Tibial nerve (tissue), 4 donors: ENCODE measurements at regions not wholly inside any gene's neighbourhood (a gene's known extent, or its start where the extent isn't known, plus 50 kb on each side); places are given as distances from the start of the nearest gene placed in this dataset.

Experiments
- DNase-seq, 2 donors: peaks; one replicate each; pipeline ENCODE4 v3.0.0-alpha.2; 2019; ENCODE audit warnings: low spot score in 2 of 2
- H3K27ac ChIP-seq, 4 donors: fragments of 200-600 bp; sonication (generic) in 3 of 4; one replicate each; pipeline ENCODE4 v1.5.1; 2017 to 2019; ENCODE audit warnings: mild to moderate bottlenecking in 1 of 4
- H3K27me3 ChIP-seq, 2 donors: fragments of 200-600 bp; sonication (generic) in 1 of 2; one replicate each; pipeline versions ENCODE4 v1.5.1 to v1.6.0; 2017 to 2019
- H3K36me3 ChIP-seq, 3 donors: fragments of 200-600 bp; sonication (generic); one replicate each; pipeline ENCODE4 v1.5.1; 2018 to 2019
- H3K4me1 ChIP-seq, 4 donors: fragments of 200-600 bp; sonication (generic) in 3 of 4; one replicate each; pipeline ENCODE4 v1.5.1; 2017 to 2019
- H3K4me3 ChIP-seq, 4 donors: fragments of 200-600 bp; sonication (generic) in 3 of 4; one replicate each; pipeline ENCODE4 v1.5.1; 2017 to 2019; ENCODE audit warnings: mild to moderate bottlenecking in 1 of 4, moderate library complexity in 1 of 4
- H3K9me3 ChIP-seq, 4 donors: fragments of 200-600 bp; sonication (generic) in 3 of 4; one replicate each; pipeline ENCODE4 v1.5.1; 2017 to 2019
- EP300 ChIP-seq, 2 donors: sonication (generic); formaldehyde crosslinking; IDR thresholded peaks; one replicate each; pipeline ENCODE4 v1.6.1; 2017; ENCODE audit warnings: antibody characterized with exemption in 2 of 2, mild to moderate bottlenecking in 1 of 2
- POLR2A ChIP-seq, 2 donors: fragments of 450-650 bp; IDR thresholded peaks; one replicate each; pipeline ENCODE4 v1.6.1; 2017; ENCODE audit warnings: antibody characterized with exemption in 2 of 2, mild to moderate bottlenecking in 2 of 2, moderate library complexity in 2 of 2
- WGBS, 2 donors: methylation state at CpG; one replicate each; pipeline ENCODE4 v1.1.5; 2018; 5-methylcytosine and 5-hydroxymethylcytosine counted together
- TF ChIP-seq, protein P1 (sequence below), 5 experiments: fragments of 200-600 bp in 3 of 5; fragments of 450-650 bp in 2 of 5; sonication (generic) in 3 of 5; IDR thresholded peaks; one replicate each; pipeline ENCODE4 v1.5.1; 2016 to 2019; ENCODE audit warnings: antibody characterized with exemption in 5 of 5, mild to moderate bottlenecking in 3 of 5, moderate library complexity in 2 of 5

DNA sequence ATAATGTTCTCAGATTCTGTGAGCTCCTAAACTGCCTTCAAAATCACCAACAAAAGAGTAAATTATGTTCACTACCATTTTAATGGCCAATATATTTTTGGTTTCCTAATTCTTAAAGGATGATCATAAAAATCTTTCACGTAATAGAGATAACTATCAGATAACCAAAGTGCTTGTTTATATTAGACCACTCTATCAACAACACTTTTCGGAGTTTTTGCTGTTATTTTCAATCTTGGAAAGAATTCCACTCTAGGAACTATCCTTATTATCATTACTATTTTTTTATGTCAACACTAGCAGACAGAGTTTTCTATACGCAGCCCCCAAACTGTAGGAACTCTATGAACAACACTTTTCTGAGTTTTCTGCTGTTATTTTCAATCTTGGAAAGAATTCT, 782.5 kb upstream of the ZEB2 start:
- Histone ChIP-seq H3K4me3 (no peak overlapping the region), H3K27ac (no peak overlapping the region), H3K27me3 (no peaks in the 10 kb centered on the region), H3K9me3 (no peaks in the 10 kb centered on the region), H3K4me1 (peaks cover 0 to 9% (median 0%) of the 10 kb centered on the region in 4 donors), H3K36me3 (no peaks in the 10 kb centered on the region)
- no peak for DNase-seq
- TF ChIP-seq EP300 (IDR thresholded peaks at IDR 0.05) (no peak), POLR2A (IDR thresholded peaks at IDR 0.05) (no peak)
- TF ChIP-seq, protein P1, sequence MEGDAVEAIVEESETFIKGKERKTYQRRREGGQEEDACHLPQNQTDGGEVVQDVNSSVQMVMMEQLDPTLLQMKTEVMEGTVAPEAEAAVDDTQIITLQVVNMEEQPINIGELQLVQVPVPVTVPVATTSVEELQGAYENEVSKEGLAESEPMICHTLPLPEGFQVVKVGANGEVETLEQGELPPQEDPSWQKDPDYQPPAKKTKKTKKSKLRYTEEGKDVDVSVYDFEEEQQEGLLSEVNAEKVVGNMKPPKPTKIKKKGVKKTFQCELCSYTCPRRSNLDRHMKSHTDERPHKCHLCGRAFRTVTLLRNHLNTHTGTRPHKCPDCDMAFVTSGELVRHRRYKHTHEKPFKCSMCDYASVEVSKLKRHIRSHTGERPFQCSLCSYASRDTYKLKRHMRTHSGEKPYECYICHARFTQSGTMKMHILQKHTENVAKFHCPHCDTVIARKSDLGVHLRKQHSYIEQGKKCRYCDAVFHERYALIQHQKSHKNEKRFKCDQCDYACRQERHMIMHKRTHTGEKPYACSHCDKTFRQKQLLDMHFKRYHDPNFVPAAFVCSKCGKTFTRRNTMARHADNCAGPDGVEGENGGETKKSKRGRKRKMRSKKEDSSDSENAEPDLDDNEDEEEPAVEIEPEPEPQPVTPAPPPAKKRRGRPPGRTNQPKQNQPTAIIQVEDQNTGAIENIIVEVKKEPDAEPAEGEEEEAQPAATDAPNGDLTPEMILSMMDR (IDR thresholded peaks at IDR 0.05), result no peak
- WGBS, 2 donors, result 83 to 84% methylated on average over 3 of the region's 3 CpGs

DNA sequence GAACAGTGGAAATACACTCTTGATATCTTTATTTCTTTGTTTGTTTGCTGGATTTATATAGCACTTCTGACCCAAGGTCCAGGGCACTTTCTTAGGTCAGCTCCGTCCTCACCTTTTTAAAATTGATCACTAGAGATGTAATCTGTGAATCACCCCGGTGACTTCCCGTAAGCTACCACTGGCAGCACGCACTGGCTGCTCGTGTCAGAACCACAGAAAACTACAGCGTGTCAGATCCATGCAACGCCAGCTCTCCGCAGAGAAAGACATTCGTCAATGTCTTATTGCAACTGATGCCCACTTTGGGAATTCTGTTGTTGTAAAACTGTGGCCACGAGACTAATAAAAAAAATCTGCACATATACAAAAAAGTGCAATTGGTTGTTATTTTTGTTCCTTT, 779.4 kb upstream of the ZEB2 start:
- WGBS, 2 donors, result 94 to 96% methylated on average over 10 of the region's 10 CpGs
- H3K36me3 ChIP-seq, result no peaks in the 10 kb centered on the region
- H3K27me3 ChIP-seq, result no peaks in the 10 kb centered on the region
- TF ChIP-seq POLR2A (IDR thresholded peaks at IDR 0.05), result no peak
- TF ChIP-seq EP300 (IDR thresholded peaks at IDR 0.05), result no peak
- TF ChIP-seq, protein P1 (IDR thresholded peaks at IDR 0.05), result no peak
- no peaks in the 10 kb centered on the region for H3K9me3 ChIP-seq
- DNase-seq, result no peak
- H3K27ac ChIP-seq, result no peak overlapping the region
- H3K4me3 ChIP-seq, result no peak overlapping the region
- H3K4me1 ChIP-seq, result peaks cover 0 to 9% (median 0%) of the 10 kb centered on the region in 4 donors

DNA sequence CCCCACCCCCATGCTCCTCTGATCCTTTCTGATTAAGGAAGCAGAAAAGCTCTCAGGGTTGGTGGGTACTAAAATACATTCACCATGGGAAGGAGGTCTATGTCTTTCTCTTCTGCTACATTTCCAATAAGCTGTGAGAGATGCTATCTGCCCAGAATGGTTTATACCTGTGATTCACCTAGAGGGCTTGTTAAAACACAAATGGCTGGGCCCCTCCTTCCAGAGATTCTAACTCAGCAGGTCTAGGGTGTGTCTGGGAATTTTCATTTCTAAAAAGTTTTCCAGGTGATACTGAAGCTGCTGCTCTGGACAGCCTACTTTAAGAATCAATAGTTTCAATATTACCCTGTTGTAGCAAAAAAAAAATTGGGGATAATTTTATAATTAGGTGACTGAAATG, 772.2 kb upstream of the ZEB2 start:
- Histone ChIP-seq H3K4me3 (no peak overlapping the region), H3K27me3 (no peaks in the 10 kb centered on the region)
- TF ChIP-seq EP300 (IDR thresholded peaks at IDR 0.05), result no peak
- TF ChIP-seq, protein P1 (IDR thresholded peaks at IDR 0.05), result no peak
- TF ChIP-seq POLR2A (IDR thresholded peaks at IDR 0.05), result no peak

DNA sequence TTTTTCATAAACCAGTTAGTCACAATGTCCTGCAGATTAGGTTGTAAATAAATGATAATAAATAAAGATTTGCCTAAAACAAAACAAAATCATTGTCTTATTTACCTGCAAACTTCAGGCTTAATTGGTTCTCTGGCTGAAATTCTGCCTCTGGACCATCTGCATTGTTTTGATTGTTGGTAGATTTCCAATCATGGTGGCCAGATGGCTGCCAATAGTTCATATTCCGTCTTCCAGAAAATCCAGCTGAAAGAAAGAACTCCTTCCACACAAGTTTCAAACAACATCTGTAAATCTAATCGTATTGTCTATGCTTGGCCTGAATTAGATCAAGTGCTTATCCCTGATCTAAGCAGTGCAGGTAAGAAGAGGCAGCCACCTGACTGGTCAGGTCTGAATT, 771.1 kb upstream of the ZEB2 start:
- WGBS, 2 donors, result 73 to 80% methylated on average over 2 of the region's 2 CpGs
- no peaks in the 10 kb centered on the region for H3K9me3 ChIP-seq
- TF ChIP-seq, protein P1 (IDR thresholded peaks at IDR 0.05), result no peak
- TF ChIP-seq POLR2A (IDR thresholded peaks at IDR 0.05), result no peak
- TF ChIP-seq EP300 (IDR thresholded peaks at IDR 0.05), result no peak

More for the DNA sequence above, 772.2 kb upstream of the ZEB2 start:
- Histone ChIP-seq H3K4me1 (peaks cover 0 to 14% (median 0%) of the 10 kb centered on the region in 4 donors), H3K9me3 (no peaks in the 10 kb centered on the region), H3K36me3 (no peaks in the 10 kb centered on the region), H3K27ac (no peak overlapping the region)
- DNase-seq, result no peak

DNA sequence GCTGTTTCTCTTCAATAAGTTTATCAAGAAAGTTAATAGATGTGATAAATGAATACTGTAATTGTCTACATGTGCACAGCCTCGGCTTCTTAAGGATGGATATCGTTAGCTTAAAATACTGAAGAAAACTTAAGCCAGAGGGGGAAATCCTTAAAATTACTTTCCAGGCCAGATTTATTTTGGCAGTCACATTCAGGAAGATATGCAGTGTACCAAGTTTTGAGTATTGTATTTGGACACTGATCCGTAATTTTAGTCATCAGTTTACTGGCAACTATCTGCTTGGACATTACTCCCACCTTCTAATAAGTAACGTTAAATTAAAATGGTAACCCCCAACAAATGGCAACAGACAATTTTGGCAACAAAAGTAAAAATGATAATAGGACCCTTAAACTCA, 770.0 kb upstream of the ZEB2 start:
- TF ChIP-seq, protein P1 (IDR thresholded peaks at IDR 0.05), result no peak
- TF ChIP-seq POLR2A (IDR thresholded peaks at IDR 0.05) (no peak), EP300 (IDR thresholded peaks at IDR 0.05) (no peak)
- H3K9me3 ChIP-seq, result no peaks in the 10 kb centered on the region
- no peaks in the 10 kb centered on the region for H3K27me3 ChIP-seq

More for the DNA sequence above, 771.1 kb upstream of the ZEB2 start:
- Histone ChIP-seq H3K4me1 (peaks cover 0 to 20% (median 0%) of the 10 kb centered on the region in 4 donors), H3K27me3 (no peaks in the 10 kb centered on the region), H3K4me3 (no peak overlapping the region), H3K27ac (no peak overlapping the region), H3K36me3 (no peaks in the 10 kb centered on the region)
- no peak for DNase-seq

More for the DNA sequence above, 770.0 kb upstream of the ZEB2 start:
- DNase-seq, result no peak
- Histone ChIP-seq H3K4me1 (peaks cover 0 to 20% (median 0%) of the 10 kb centered on the region in 4 donors), H3K4me3 (no peak overlapping the region), H3K36me3 (no peaks in the 10 kb centered on the region), H3K27ac (no peak overlapping the region)
- 48 to 53% methylated on average over 4 of the region's 4 CpGs for WGBS, 2 donors
